HG02571 (cell line): ENCODE measurements at regions not wholly inside any gene's neighbourhood (a gene's known extent, or its start where the extent isn't known, plus 50 kb on each side); places are given as distances from the start of the nearest gene placed in this dataset.
A peak's percentile ranks its signal among the peaks of the same experiment; 100 is the strongest.
"Not testable (repeated sequence)": the region's sequence is repeated elsewhere in the genome, so short reads cannot be mapped to it uniquely, and the experiment has no call there.

Experiments
- ATAC-seq: cut with Tn5 transposase; IDR thresholded peaks from one replicate; pipeline ENCODE4 v1.9.1; 2021; ENCODE audit warnings: mild to moderate bottlenecking, moderate library complexity; ENCODE audit not compliant: unreplicated experiment

- ATAC-seq = not testable (repeated sequence)
These were observed 73.9 kb upstream of the LYZL2 start for GRCh38 chr10:30703446-30703845.

- ATAC-seq = no peak
These were observed 73.3 kb upstream of the LYZL2 start for GRCh38 chr10:30702860-30703259.

- peak; percentile 60 for ATAC-seq
These were observed 72.1 kb upstream of the LYZL2 start for GRCh38 chr10:30701451-30702173.

- ATAC-seq = no peak
These were observed 68.3 kb upstream of the LYZL2 start for GRCh38 chr10:30697806-30698205.

GRCh38 chr10:30697221-30697620, 67.7 kb upstream of the LYZL2 start:
- ATAC-seq = not testable (repeated sequence)

GRCh38 chr10:30696416-30697185, 67.0 kb upstream of the LYZL2 start:
- ATAC-seq = not testable (repeated sequence)

- ATAC-seq = not testable (repeated sequence)
These were observed 66.1 kb upstream of the LYZL2 start for GRCh38 chr10:30695481-30696236.

GRCh38 chr10:30694518-30695228, 65.1 kb upstream of the LYZL2 start:
- ATAC-seq = no peak

- ATAC-seq = no peak
These were observed 62.1 kb upstream of the LYZL2 start for GRCh38 chr10:30691639-30692015.

GRCh38 chr10:30690948-30691638, 61.5 kb upstream of the LYZL2 start:
- not testable (repeated sequence) for ATAC-seq

- no peak for ATAC-seq
These were observed 58.9 kb upstream of the LYZL2 start for GRCh38 chr10:30688456-30688855.

GRCh38 chr10:30687698-30688213, 58.2 kb upstream of the LYZL2 start:
- peak; percentile 69 for ATAC-seq

GRCh38 chr10:30686708-30687107, 57.2 kb upstream of the LYZL2 start:
- no peak for ATAC-seq

GRCh38 chr10:30683496-30683895, 53.9 kb upstream of the LYZL2 start:
- no peak for ATAC-seq

- ATAC-seq = not testable (repeated sequence)
These were observed 53.0 kb upstream of the LYZL2 start for GRCh38 chr10:30682377-30683199.

GRCh38 chr10:30680908-30681307, 51.4 kb upstream of the LYZL2 start:
- ATAC-seq = no peak
